ENCODE measurements at regions not wholly inside any gene's neighbourhood (a gene's known extent, or its start where the extent isn't known, plus 50 kb on each side); places are given as distances from the start of the nearest gene placed in this dataset.
"Not testable (repeated sequence)": the region's sequence is repeated elsewhere in the genome, so short reads cannot be mapped to it uniquely, and the experiment has no call there.

DNA sequence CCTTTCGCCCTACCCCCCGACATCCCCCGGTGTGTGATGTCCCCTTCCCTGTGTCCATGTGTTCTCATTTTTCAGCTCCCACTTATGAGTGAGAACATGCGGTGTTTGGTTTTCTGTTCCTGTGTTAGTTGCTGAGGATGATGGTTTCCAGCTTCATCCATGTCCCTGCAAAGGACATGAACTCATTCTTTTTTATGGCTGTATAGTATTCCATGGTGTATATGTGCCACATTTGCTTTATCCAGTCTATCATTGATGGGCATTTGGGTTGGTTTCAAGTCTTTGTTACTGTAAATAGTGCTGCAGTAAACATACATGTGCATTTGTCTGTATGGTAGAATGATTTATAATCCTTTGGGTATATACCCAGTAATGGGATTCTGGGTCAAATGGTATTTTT is 392.1 kb downstream of the UTRN start:
- TF ChIP-seq, protein P1, sequence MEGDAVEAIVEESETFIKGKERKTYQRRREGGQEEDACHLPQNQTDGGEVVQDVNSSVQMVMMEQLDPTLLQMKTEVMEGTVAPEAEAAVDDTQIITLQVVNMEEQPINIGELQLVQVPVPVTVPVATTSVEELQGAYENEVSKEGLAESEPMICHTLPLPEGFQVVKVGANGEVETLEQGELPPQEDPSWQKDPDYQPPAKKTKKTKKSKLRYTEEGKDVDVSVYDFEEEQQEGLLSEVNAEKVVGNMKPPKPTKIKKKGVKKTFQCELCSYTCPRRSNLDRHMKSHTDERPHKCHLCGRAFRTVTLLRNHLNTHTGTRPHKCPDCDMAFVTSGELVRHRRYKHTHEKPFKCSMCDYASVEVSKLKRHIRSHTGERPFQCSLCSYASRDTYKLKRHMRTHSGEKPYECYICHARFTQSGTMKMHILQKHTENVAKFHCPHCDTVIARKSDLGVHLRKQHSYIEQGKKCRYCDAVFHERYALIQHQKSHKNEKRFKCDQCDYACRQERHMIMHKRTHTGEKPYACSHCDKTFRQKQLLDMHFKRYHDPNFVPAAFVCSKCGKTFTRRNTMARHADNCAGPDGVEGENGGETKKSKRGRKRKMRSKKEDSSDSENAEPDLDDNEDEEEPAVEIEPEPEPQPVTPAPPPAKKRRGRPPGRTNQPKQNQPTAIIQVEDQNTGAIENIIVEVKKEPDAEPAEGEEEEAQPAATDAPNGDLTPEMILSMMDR (IDR thresholded peaks at IDR 0.05; ENCODE audit: low read depth, low read length, poor library complexity, severe bottlenecking) = not testable (repeated sequence)
- TF ChIP-seq EZH2phosphoT487 (IDR thresholded peaks at IDR 0.05; ENCODE audit: borderline replicate concordance, low read length) = not testable (repeated sequence)
